Cardiac septum (tissue), 1 donor: ENCODE measurements at regions not wholly inside any gene's neighbourhood (a gene's known extent, or its start where the extent isn't known, plus 50 kb on each side); places are given as distances from the start of the nearest gene placed in this dataset.

Experiments used
- DNase-seq: peaks from one replicate; pipeline ENCODE4 v3.0.0-alpha.2; 2020; ENCODE audit warnings: low spot score
- intact Hi-C: fragments of 100-400 bp; cut with DNase I; formaldehyde crosslinking; loops from one replicate; pipeline ENCODE4 v1.14.0; 2022
- donor health status: DM: no; HTN: no; CAD: no.

- no peak for DNase-seq
- intact Hi-C loops, result no loop called here
These were observed 307.7 kb downstream of the TNS1 start for GRCh38 chr2:217695033-217695520.

- intact Hi-C loops, result no loop called here
- no peak for DNase-seq
These were observed 308.5 kb downstream of the TNS1 start for GRCh38 chr2:217694291-217694690.

- DNase-seq, result no peak
- intact Hi-C loops, result no loop called here
These were observed 309.4 kb downstream of the TNS1 start for GRCh38 chr2:217693363-217693762.

- intact Hi-C loops, result no loop called here
- DNase-seq, result no peak
These were observed 310.7 kb downstream of the TNS1 start for GRCh38 chr2:217691920-217692666.

GRCh38 chr2:217691516-217691915 lies 311.3 kb downstream of the TNS1 start:
- intact Hi-C loops, result no loop called here
- no peak for DNase-seq

GRCh38 chr2:217689053-217689452 lies 313.7 kb downstream of the TNS1 start:
- DNase-seq, result no peak
- intact Hi-C loops, result no loop called here

GRCh38 chr2:217688494-217688893 lies 314.3 kb downstream of the TNS1 start:
- DNase-seq, result no peak
- intact Hi-C loops, result no loop called here

GRCh38 chr2:217687771-217688170 lies 315.0 kb downstream of the TNS1 start:
- intact Hi-C loops, result no loop called here
- DNase-seq, result no peak

- no peak for DNase-seq
- intact Hi-C loops, result no loop called here
These were observed 317.6 kb downstream of the TNS1 start for GRCh38 chr2:217685255-217685605.

- intact Hi-C loops, result no loop called here
These were observed 318.2 kb downstream of the TNS1 start for GRCh38 chr2:217684431-217685254.

GRCh38 chr2:217683106-217683870 lies 319.5 kb downstream of the TNS1 start:
- intact Hi-C loops, result no loop called here
- DNase-seq, result no peak

More at GRCh38 chr2:217684431-217685254, 318.2 kb downstream of the TNS1 start:
- DNase-seq, result no peak

GRCh38 chr2:217681791-217682190 lies 321.0 kb downstream of the TNS1 start:
- intact Hi-C loops, result no loop called here
- no peak for DNase-seq

- intact Hi-C loops, result no loop called here
- DNase-seq, result no peak
These were observed 322.4 kb downstream of the TNS1 start for GRCh38 chr2:217680381-217680780.

GRCh38 chr2:217673627-217674026 lies 329.2 kb downstream of the TNS1 start:
- intact Hi-C loops, result no loop called here
- no peak for DNase-seq

GRCh38 chr2:217672472-217672871 lies 330.3 kb downstream of the TNS1 start:
- no peak for DNase-seq
- intact Hi-C loops, result no loop called here

GRCh38 chr2:217671871-217672270 lies 330.9 kb downstream of the TNS1 start:
- DNase-seq, result no peak
- intact Hi-C loops, result no loop called here

- DNase-seq, result no peak
- intact Hi-C loops, result no loop called here
These were observed 331.7 kb downstream of the TNS1 start for GRCh38 chr2:217671075-217671474.

GRCh38 chr2:217669831-217670230 lies 333.0 kb downstream of the TNS1 start:
- intact Hi-C loops, result no loop called here
- no peak for DNase-seq

GRCh38 chr2:217667512-217667911 lies 335.3 kb downstream of the TNS1 start:
- intact Hi-C loops, result no loop called here
- DNase-seq, result no peak

- intact Hi-C loops, result no loop called here
- no peak for DNase-seq
These were observed 335.8 kb downstream of the TNS1 start for GRCh38 chr2:217667035-217667434.
